Trophoblast cell (in vitro differentiated cells and primary cell): ENCODE measurements at regions not wholly inside any gene's neighbourhood (a gene's known extent, or its start where the extent isn't known, plus 50 kb on each side); places are given as distances from the start of the nearest gene placed in this dataset.

Source experiments
- DNase-seq, 2 donors: peaks; one replicate each; pipeline ENCODE4 v3.0.0-alpha.2; 2016
- H2AFZ ChIP-seq: 2 replicates; pipeline ENCODE4 v1.6.1; 2013; ENCODE audit warnings: low read length, moderate library complexity, mild to moderate bottlenecking; ENCODE audit not compliant: insufficient read depth, poor library complexity
- H2AK5ac ChIP-seq: 2 replicates; pipeline ENCODE4 v1.6.1; 2013; ENCODE audit warnings: mild to moderate bottlenecking, low read length
- H2BK120ac ChIP-seq: 2 replicates; pipeline ENCODE4 v1.6.1; 2013; ENCODE audit warnings: low read length, mild to moderate bottlenecking, moderate library complexity; ENCODE audit not compliant: insufficient read depth, poor library complexity
- H2BK12ac ChIP-seq: 2 replicates; pipeline ENCODE4 v1.6.1; 2013; ENCODE audit warnings: mild to moderate bottlenecking, low read length, moderate library complexity
- H2BK5ac ChIP-seq: 2 replicates; pipeline ENCODE4 v1.6.1; 2013; ENCODE audit warnings: low read length, low read depth, moderate library complexity, mild to moderate bottlenecking; ENCODE audit not compliant: poor library complexity
- H3K14ac ChIP-seq: 2 replicates; pipeline ENCODE4 v1.6.1; 2013; ENCODE audit warnings: mild to moderate bottlenecking, low read length
- H3K18ac ChIP-seq: 2 replicates; pipeline ENCODE4 v1.6.1; 2013; ENCODE audit warnings: mild to moderate bottlenecking, low read length
- H3K23ac ChIP-seq: 2 replicates; pipeline ENCODE4 v1.6.1; 2013; ENCODE audit warnings: low read length
- H3K27ac ChIP-seq: 2 replicates; pipeline ENCODE4 v1.5.1; 2013; ENCODE audit warnings: low read depth, mild to moderate bottlenecking, inconsistent platforms, low read length, moderate library complexity
- H3K27me3 ChIP-seq: 2 replicates; pipeline ENCODE4 v1.6.1; 2013; ENCODE audit warnings: inconsistent platforms, mild to moderate bottlenecking, low read length, moderate library complexity; ENCODE audit not compliant: insufficient read depth
- H3K36me3 ChIP-seq, 2 experiments: 1 replicate in 1 of 2; 2 replicates in 1 of 2; pipeline ENCODE4 v1.6.1; 2013; ENCODE audit warnings: low read length in 2 of 2, mild to moderate bottlenecking in 2 of 2, moderate library complexity in 1 of 2; ENCODE audit not compliant: insufficient read depth in 2 of 2, control insufficient read depth in 1 of 2
- H3K4ac ChIP-seq: 2 replicates; pipeline ENCODE4 v1.6.1; 2013; ENCODE audit warnings: low read depth, mild to moderate bottlenecking, low read length, moderate library complexity
- H3K4me1 ChIP-seq, 2 experiments: 1 replicate in 1 of 2; 2 replicates in 1 of 2; pipeline ENCODE4 v1.6.1; 2013; ENCODE audit warnings: low read length in 2 of 2, mild to moderate bottlenecking in 2 of 2, moderate library complexity in 1 of 2; ENCODE audit not compliant: insufficient read depth in 2 of 2, control insufficient read depth in 1 of 2
- H3K4me2 ChIP-seq: 2 replicates; pipeline ENCODE4 v1.6.1; 2013; ENCODE audit warnings: inconsistent platforms, mild to moderate bottlenecking, low read length, moderate library complexity
- H3K4me3 ChIP-seq: 2 replicates; pipeline ENCODE4 v1.5.1; 2013; ENCODE audit warnings: mild to moderate bottlenecking, low read depth, low read length, inconsistent platforms
- H3K79me1 ChIP-seq: one replicate; pipeline ENCODE4 v1.6.1; 2013; ENCODE audit warnings: low read length
- H3K79me2 ChIP-seq: 2 replicates; pipeline ENCODE4 v1.6.1; 2013; ENCODE audit warnings: low read length, mild to moderate bottlenecking; ENCODE audit not compliant: control insufficient read depth, insufficient read depth, poor library complexity
- H3K9ac ChIP-seq: 2 replicates; pipeline ENCODE4 v1.6.1; 2013; ENCODE audit warnings: mild to moderate bottlenecking, low read length
- H3K9me3 ChIP-seq: 2 replicates; pipeline ENCODE4 v1.6.1; 2013; ENCODE audit warnings: low read depth, mild to moderate bottlenecking, control low read depth, inconsistent platforms, low read length; ENCODE audit not compliant: insufficient read depth
- H4K12ac ChIP-seq: 2 replicates; pipeline ENCODE4 v1.6.1; 2013; ENCODE audit warnings: low read depth, mild to moderate bottlenecking, low read length, moderate library complexity
- H4K8ac ChIP-seq: 2 replicates; pipeline ENCODE4 v1.6.1; 2013; ENCODE audit warnings: low read depth, mild to moderate bottlenecking, low read length, moderate library complexity
- H4K91ac ChIP-seq: one replicate; pipeline ENCODE4 v1.6.1; 2013; ENCODE audit warnings: low read depth, mild to moderate bottlenecking, low read length, moderate library complexity
- WGBS: extraction: QIAGEN DNeasy Blood & Tissue Kit; methylation state at CpG from one replicate; pipeline ENCODE4 v1.1.7; 2013; ENCODE audit warnings: missing lambda C conversion rate; ENCODE audit not compliant: insufficient read length, insufficient coverage; ENCODE audit errors: extremely low coverage; 5-methylcytosine and 5-hydroxymethylcytosine counted together

DNA sequence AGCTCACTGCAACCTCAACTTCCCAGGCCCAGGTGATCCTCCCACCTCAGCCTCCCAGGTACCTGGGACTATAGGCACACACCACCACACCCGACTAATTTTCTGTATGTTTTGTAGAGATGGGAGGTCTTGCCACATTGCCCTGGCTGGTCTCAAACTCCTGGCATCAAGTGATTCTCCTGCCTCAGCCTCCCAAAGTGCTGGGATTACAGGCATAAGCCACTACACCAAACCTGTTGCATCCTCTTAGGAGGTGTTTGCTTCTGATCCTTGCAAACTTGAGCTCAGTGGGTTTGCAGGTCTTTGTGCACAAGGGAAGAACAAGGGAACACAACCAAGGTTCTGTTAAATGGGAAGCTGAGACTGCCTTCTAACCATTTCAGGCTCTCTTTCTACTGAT lies 184.6 kb downstream of the ARHGAP12 start:
- Histone ChIP-seq H3K79me2 (no peaks in the 10 kb centered on the region), H3K36me3 (no peaks in the 10 kb centered on the region), H3K4me2 (no peak overlapping the region), H3K27me3 (no peaks in the 10 kb centered on the region), H2AK5ac (no peak overlapping the region), H2BK5ac (no peak overlapping the region), H3K9ac (no peak overlapping the region), H3K4ac (no peak overlapping the region), H4K91ac (no peak overlapping the region), H3K9me3 (no peaks in the 10 kb centered on the region), H2AFZ (no peak overlapping the region), H3K18ac (no peak overlapping the region), H2BK120ac (no peak overlapping the region), H2BK12ac (no peak overlapping the region), H3K14ac (no peak overlapping the region), H3K79me1 (no peaks in the 10 kb centered on the region), H3K4me1 (peaks cover 0 to 7% of the 10 kb centered on the region in 2 experiments), H3K4me3 (no peak overlapping the region), H3K23ac (no peak overlapping the region), H3K27ac (no peak overlapping the region), H4K12ac (no peak overlapping the region), H4K8ac (no peak overlapping the region)
- WGBS: no CpG with 5 or more reads among the region's 1 CpG
- DNase-seq: no peak

DNA sequence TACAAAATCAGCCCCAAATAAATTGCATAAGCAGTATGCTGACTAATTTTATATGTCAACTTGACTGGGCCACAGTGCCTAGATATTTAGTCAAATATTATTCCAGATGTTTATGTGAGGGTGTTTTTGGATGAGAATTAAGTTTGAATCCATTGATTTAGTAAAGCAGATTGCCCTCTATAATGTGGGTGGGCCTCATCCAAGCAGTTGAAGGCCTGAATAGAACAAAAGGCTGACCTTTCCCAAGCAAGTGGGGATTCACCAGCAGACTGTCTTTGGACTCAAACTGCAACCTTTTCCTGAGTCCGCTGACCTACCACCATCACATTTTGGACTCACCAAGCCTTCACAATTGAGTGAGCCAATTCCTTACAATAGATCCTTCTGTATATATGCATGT lies 186.4 kb downstream of the ARHGAP12 start:
- no peak overlapping the region for H2AK5ac ChIP-seq
- no peak overlapping the region for H4K91ac ChIP-seq
- no peak overlapping the region for H2BK120ac ChIP-seq
- H3K79me2 ChIP-seq: no peaks in the 10 kb centered on the region
- H2BK5ac ChIP-seq: no peak overlapping the region
- H3K9ac ChIP-seq: no peak overlapping the region
- H3K18ac ChIP-seq: no peak overlapping the region
- no peak overlapping the region for H4K12ac ChIP-seq
- no peak overlapping the region for H3K27ac ChIP-seq
- H2AFZ ChIP-seq: no peak overlapping the region
- no peak overlapping the region for H3K4me3 ChIP-seq
- no peaks in the 10 kb centered on the region for H3K9me3 ChIP-seq
- H3K4me2 ChIP-seq: no peak overlapping the region
- H4K8ac ChIP-seq: no peak overlapping the region
- no peaks in the 10 kb centered on the region for H3K27me3 ChIP-seq
- H3K4ac ChIP-seq: no peak overlapping the region
- WGBS: no CpG with 5 or more reads among the region's 1 CpG
- H3K23ac ChIP-seq: no peak overlapping the region
- no peak overlapping the region for H3K14ac ChIP-seq
- no peak overlapping the region for H2BK12ac ChIP-seq
- no peaks in the 10 kb centered on the region for H3K36me3 ChIP-seq
- peaks cover 0 to 7% of the 10 kb centered on the region in 2 experiments for H3K4me1 ChIP-seq
- H3K79me1 ChIP-seq: no peaks in the 10 kb centered on the region
- DNase-seq: no peak

DNA sequence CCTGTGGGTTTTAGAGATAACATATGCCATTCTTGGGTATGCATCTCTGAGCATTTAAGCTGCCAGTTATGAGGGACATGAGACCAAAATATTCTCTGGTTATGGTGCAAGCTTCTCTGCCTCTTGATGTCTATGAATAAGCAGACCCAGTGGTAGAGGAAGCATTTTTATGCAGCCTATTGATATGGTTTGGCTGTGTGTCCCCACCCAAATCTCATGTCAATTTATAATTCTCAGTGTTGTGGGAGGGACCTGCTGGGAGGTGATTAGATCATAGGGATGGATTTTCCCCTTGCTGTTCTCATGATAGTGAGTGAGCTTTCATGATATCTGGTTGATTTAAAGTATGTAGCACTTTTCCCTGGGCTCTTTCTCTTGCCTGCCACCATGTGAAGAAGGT lies 187.2 kb downstream of the ARHGAP12 start:
- Histone ChIP-seq H4K8ac (no peak overlapping the region), H2AFZ (no peak overlapping the region), H4K91ac (no peak overlapping the region), H3K79me2 (no peaks in the 10 kb centered on the region), H2BK120ac (no peak overlapping the region), H3K4ac (no peak overlapping the region), H2BK5ac (no peak overlapping the region), H3K23ac (no peak overlapping the region), H3K36me3 (no peaks in the 10 kb centered on the region), H3K18ac (no peak overlapping the region), H4K12ac (no peak overlapping the region), H2AK5ac (no peak overlapping the region), H3K4me1 (peaks cover 0 to 7% of the 10 kb centered on the region in 2 experiments), H3K79me1 (no peaks in the 10 kb centered on the region), H3K27ac (no peak overlapping the region), H2BK12ac (no peak overlapping the region), H3K4me3 (no peak overlapping the region), H3K9ac (no peak overlapping the region), H3K27me3 (no peaks in the 10 kb centered on the region), H3K4me2 (no peak overlapping the region), H3K14ac (no peak overlapping the region), H3K9me3 (peaks cover under 1% of the 10 kb centered on the region)
- DNase-seq: no peak

DNA sequence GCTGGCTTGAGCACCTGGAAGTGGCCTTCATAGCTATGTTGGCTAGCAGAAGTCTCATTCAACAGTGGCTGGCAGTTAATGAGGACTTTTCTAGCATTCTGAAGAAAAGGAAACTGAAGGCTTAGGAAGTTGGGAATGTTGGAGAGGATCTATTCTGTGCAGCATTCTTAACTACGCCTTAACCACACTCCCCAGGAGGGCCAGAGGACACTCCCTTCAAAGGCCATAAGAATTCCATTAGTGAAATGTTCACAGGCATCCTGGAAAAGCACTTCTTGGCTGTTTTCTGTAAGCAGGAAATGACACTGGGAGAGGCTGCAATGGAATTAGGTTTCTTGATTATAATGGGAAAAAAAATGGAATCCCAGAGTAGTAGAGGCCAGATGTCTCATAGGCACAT lies 188.9 kb downstream of the ARHGAP12 start:
- WGBS: no CpG with 5 or more reads among the region's 1 CpG
- H3K9ac ChIP-seq: no peak overlapping the region
- H4K91ac ChIP-seq: no peak overlapping the region
- no peaks in the 10 kb centered on the region for H3K79me1 ChIP-seq
- no peak overlapping the region for H3K27ac ChIP-seq
- H3K27me3 ChIP-seq: no peaks in the 10 kb centered on the region
- DNase-seq: no peak
- no peak overlapping the region for H3K4me2 ChIP-seq
- no peak overlapping the region for H2AFZ ChIP-seq
- no peak overlapping the region for H4K8ac ChIP-seq
- no peak overlapping the region for H3K4ac ChIP-seq
- no peaks in the 10 kb centered on the region for H3K79me2 ChIP-seq
- no peak overlapping the region for H4K12ac ChIP-seq
- peaks cover 2% of the 10 kb centered on the region for H3K9me3 ChIP-seq
- H3K4me1 ChIP-seq: peaks cover 0 to 2% of the 10 kb centered on the region in 2 experiments
- H3K18ac ChIP-seq: no peak overlapping the region
- no peaks in the 10 kb centered on the region for H3K36me3 ChIP-seq
- H2BK120ac ChIP-seq: no peak overlapping the region
- H2BK5ac ChIP-seq: no peak overlapping the region
- H2AK5ac ChIP-seq: no peak overlapping the region
- no peak overlapping the region for H3K23ac ChIP-seq
- H3K14ac ChIP-seq: no peak overlapping the region
- H3K4me3 ChIP-seq: no peak overlapping the region
- no peak overlapping the region for H2BK12ac ChIP-seq
